NCI-H2107 treated with DMSO at 0.1 percent for 48 hours (cell line): ENCODE measurements at regions not wholly inside any gene's neighbourhood (a gene's known extent, or its start where the extent isn't known, plus 50 kb on each side); places are given as distances from the start of the nearest gene placed in this dataset.
"Not testable (repeated sequence)": the region's sequence is repeated elsewhere in the genome, so short reads cannot be mapped to it uniquely, and the experiment has no call there.

Source experiments
- DNase-seq: peaks from one replicate; lab custom pipeline; 2025; ENCODE audit not compliant: unreplicated experiment; lab: John Stamatoyannopoulos, UW

DNA sequence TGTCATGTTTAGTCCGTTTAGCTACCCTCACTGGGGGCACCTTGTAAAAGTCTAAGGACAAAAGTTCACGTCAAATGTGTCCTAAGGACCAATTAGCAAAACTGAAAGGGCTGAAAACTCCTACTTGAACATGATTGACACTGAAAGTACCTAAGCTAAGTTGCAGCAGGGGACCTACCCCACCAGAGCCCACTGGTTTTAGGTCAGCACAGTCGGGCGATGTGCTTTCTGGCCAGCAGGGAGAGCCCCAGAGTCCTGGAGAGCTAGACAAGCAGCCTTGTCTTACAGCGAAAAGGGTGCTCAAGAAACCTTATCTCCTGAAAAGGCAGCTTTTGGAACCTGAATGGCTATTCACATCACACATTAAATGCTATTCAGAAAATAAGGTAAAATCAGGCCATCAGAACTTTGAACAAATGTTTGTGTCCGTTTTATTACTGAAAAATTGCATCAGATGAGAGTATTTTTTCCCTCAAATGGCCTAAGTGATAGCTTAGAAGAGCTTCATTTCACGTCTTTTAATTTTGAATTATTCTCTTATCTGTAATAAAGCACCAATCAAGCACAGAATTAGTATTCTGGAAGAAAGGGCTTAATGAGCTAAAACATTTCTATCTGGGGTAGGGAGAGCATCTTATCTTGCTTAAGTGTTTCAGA, 52.2 kb upstream of the MKI67 start:
- DNase-seq: no peak

- no peak for DNase-seq
Observed at GRCh38 chr10:128180843-128181242, 54.6 kb upstream of the MKI67 start.

DNA sequence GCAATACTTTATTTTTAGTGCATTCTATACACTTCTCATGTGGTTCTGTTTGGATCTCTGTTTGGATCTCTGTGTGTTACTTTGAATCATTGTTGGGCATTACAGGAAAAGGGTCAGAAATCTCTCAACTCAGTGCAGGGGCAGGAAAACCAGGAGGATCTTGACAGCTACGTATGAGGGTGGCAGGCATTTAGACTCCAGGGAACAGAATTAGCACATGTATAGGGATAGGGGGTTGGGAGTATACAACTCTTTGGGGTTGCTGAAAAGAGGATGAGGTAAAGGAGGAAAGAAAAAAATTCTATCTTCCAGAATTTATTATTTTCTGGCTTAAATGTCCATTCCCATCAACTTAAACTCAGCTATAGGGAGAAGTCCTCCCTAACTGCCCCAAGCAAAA, 59.4 kb upstream of the MKI67 start:
- no peak for DNase-seq

DNA sequence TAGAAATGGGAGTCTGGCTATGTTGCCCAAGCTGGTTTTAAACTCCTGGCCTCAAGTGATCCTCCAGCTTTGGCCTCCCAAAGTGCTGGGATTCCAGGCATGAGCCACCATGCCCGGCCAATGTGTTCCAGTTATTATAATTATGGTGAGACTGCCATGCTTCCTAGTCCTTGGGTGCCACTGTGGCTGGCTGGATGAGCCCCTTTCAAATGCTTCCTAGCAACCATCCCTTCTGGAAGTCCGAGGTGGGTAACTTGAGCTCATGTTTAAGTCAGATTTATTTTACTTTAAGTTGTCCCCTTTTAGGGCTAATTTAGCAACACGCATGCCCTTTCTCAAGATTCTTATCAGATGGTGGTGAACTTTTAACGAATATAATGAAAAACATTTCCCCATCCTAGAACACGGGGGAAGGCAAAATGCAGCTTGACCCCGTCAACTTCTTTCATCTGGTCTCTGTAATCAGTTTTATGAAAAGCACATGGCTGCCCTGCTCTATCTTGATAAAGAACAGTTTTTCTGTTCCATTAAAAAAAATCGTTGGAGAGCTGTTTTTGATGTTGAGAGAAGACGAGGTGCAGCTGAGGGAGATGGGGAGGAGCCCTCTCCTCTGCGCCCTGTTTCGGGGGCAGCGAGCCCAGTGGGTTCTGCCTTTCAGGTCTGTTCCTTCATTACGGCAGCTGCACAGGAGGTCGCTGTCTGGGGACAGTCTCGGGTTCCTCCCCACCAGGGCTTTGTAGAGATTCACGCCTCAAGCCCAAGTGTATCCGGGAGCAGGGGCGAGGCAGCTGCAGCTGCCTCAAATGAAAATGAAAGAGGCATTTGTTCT, 61.0 kb upstream of the MKI67 start:
- DNase-seq: no peak

- DNase-seq: no peak
Observed at GRCh38 chr10:128187788-128188185, 61.6 kb upstream of the MKI67 start.

- DNase-seq: no peak
Observed at GRCh38 chr10:128189176-128189575, 63.0 kb upstream of the MKI67 start.

- DNase-seq: no peak
Observed at GRCh38 chr10:128191847-128192246, 65.6 kb upstream of the MKI67 start.

GRCh38 chr10:128201826-128202225, 75.6 kb upstream of the MKI67 start:
- not testable (repeated sequence) for DNase-seq

- DNase-seq: no peak
Observed at GRCh38 chr10:128203028-128203427, 76.8 kb upstream of the MKI67 start.

- not testable (repeated sequence) for DNase-seq
Observed at GRCh38 chr10:128205591-128205990, 79.4 kb upstream of the MKI67 start.

DNA sequence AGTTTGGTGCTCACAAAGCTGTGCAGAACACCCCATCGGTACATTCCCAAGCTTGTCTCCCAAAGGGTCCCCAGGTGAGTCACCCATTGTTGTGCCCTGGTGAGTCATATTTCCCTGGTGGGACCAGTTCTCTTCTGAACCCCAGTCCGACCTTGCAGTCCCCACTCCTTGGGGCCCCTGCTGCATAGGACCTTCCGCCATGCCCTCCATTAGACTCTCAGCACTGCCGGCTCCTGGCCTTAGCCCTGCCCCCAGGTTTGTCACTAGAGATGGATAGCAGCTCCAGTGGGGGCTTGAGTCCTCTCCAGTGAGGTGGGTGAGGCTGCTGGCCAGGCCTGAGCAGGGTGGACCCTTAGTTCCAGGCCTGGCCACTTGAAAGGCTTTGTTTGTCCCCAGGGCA, 80.5 kb upstream of the MKI67 start:
- no peak for DNase-seq

DNA sequence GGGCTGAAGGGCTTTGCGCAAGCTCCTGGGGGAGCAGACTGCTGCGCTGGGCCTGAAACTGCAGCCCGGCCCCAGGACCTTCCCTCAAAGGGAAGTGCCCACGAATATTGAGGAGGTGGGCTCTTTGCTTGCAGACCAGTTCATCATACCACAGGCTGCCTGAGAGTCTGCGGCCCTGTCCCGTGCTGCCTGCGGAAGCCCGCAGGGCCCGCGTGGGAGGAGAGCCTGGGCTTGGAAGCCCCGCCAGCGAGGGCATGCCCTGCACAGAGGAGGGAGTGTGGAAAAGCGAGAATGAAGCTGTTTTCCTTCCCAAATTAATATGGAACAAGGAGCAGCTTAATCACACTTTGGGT, 83.6 kb upstream of the MKI67 start:
- no peak for DNase-seq

- DNase-seq: no peak
Observed at GRCh38 chr10:128210215-128211063, 84.2 kb upstream of the MKI67 start.

- no peak for DNase-seq
Observed at GRCh38 chr10:128211064-128211504, 84.9 kb upstream of the MKI67 start.

DNA sequence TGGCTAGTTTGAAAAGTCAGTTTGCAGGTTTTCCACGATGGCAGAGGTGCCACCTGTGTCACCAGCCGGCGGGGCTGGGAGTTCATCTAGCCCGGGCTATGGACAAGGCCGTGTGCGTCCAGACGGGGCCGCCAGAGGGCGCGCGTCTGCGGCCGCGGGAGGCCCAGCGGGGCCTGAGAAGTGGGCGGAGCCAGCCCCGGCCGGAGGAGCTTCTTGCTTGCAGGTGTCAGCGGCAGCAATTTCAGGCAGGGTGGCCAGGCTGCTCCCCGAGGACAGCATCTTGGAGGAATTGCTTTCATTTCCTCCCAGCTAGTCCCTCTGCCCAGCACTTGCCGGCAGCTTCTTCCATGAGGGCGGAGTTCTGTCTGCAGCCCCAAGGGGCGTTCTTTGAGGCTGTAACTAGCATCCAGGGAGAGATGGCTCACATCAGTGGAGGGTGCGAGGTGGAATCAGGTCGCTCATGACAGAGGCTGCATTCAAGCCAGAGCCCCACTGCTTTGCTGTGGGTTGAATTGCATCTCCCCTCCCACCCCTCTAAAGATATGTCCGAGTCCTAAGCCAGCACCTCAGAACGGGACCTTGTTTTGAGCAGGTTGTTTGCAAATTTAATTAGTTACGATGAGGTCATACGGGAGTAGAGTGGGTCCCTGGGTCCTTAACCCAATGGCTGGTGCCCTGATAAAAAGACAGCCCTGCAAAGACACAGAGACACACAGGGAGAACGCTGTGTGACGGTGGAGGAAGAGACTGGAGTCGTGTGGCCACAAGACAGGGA, 85.9 kb upstream of the MKI67 start:
- DNase-seq: peak; percentile 25

GRCh38 chr10:128213156-128213555, 86.9 kb upstream of the MKI67 start:
- no peak for DNase-seq

GRCh38 chr10:128215733-128216132, 89.5 kb upstream of the MKI67 start:
- DNase-seq: no peak

GRCh38 chr10:128217136-128217535, 90.9 kb upstream of the MKI67 start:
- no peak for DNase-seq

DNA sequence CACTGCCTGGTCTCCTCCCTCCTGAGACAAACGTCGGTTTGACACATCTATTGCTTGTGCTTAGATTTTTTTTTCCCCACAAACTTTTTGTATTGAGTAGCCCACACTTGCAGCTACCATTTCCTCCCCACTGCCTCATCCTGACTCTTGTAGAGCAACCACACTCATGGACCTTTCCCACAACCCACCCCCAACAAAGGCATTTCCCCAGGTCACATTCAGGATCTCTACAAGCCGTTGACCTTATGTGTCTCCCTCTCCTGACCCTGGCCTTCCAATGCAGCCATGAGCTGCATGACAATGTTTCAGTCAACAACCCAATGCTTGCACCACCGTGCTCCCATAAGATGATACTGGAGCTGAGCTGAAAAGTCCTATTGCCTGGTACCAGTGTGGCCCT, 91.9 kb upstream of the MKI67 start:
- no peak for DNase-seq

- DNase-seq: no peak
Observed at GRCh38 chr10:128219295-128219694, 93.1 kb upstream of the MKI67 start.

DNA sequence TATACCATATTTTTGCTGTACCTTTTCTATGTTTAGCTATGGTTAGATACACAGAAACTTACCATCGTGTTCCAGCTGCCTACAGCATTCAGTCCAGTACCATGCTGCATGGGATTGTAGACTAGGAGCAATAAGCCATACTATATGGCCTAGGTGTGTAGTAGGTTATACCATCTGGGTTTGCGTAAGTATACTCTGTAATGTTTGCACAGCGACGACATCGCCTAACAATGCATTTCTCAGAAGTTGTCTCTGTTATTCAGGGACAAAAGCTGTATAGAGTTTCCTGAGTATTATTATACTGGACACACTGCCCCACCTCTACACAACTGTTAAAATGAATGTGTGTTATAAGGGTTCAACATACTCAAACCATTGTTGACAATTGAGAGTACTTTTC, 93.8 kb upstream of the MKI67 start:
- DNase-seq: no peak
